ENCODE measurements at regions not wholly inside any gene's neighbourhood (a gene's known extent, or its start where the extent isn't known, plus 50 kb on each side); places are given as distances from the start of the nearest gene placed in this dataset.

DNA sequence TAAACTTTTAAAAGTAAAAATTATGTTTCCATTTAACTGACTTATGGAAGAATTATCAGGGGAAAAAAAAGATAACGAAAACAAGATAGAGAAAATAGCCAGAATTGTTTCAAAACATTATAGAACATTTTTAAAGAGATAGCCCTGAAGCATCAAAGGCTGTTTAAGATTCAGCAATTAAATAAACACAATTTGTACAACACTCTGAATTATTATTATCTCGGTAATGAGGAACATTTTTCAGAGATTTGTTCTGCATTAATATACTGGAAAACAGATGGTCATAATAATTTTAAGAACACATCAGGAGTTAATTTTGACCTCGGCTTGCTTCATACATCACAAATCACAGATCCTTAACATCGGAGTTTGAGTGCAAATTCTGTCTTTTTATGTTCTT lies 643.8 kb downstream of the SORCS1 start:
- TF ChIP-seq, protein P1, sequence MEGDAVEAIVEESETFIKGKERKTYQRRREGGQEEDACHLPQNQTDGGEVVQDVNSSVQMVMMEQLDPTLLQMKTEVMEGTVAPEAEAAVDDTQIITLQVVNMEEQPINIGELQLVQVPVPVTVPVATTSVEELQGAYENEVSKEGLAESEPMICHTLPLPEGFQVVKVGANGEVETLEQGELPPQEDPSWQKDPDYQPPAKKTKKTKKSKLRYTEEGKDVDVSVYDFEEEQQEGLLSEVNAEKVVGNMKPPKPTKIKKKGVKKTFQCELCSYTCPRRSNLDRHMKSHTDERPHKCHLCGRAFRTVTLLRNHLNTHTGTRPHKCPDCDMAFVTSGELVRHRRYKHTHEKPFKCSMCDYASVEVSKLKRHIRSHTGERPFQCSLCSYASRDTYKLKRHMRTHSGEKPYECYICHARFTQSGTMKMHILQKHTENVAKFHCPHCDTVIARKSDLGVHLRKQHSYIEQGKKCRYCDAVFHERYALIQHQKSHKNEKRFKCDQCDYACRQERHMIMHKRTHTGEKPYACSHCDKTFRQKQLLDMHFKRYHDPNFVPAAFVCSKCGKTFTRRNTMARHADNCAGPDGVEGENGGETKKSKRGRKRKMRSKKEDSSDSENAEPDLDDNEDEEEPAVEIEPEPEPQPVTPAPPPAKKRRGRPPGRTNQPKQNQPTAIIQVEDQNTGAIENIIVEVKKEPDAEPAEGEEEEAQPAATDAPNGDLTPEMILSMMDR (IDR thresholded peaks at IDR 0.05 in 8 of 11, conservative IDR thresholded peaks at IDR 0.05 in 3 of 11) = no peak
- TF ChIP-seq POLR2AphosphoS5 (IDR thresholded peaks at IDR 0.05) = no peak
- no peak for TF ChIP-seq POLR2A (IDR thresholded peaks at IDR 0.05)

All from spleen (tissue), 7 donors.